Stomach (tissue), 4 donors: ENCODE measurements at regions not wholly inside any gene's neighbourhood (a gene's known extent, or its start where the extent isn't known, plus 50 kb on each side); places are given as distances from the start of the nearest gene placed in this dataset.

Source experiments
- CTCF ChIP-seq, 7 experiments: fragments of 450-650 bp in 4 of 7; fragments of 200-600 bp in 3 of 7; sonication (generic) in 3 of 7; IDR thresholded peaks; one replicate each; pipeline ENCODE4 v1.5.1; 2016 to 2019; ENCODE audit warnings: antibody characterized with exemption in 7 of 7, control low read depth in 2 of 7, mild to moderate bottlenecking in 1 of 7
- POLR2A ChIP-seq, 4 donors: fragments of 450-650 bp; IDR thresholded peaks; one replicate each; pipeline ENCODE4 v1.6.1; 2016; ENCODE audit warnings: antibody characterized with exemption in 4 of 4, control low read depth in 2 of 4, mild to moderate bottlenecking in 1 of 4, moderate library complexity in 1 of 4
- POLR2AphosphoS5 ChIP-seq, 3 donors: sonication (generic); formaldehyde crosslinking; IDR thresholded peaks; one replicate each; pipeline ENCODE4 v1.6.1; 2016; ENCODE audit warnings: antibody characterized with exemption in 3 of 3

DNA sequence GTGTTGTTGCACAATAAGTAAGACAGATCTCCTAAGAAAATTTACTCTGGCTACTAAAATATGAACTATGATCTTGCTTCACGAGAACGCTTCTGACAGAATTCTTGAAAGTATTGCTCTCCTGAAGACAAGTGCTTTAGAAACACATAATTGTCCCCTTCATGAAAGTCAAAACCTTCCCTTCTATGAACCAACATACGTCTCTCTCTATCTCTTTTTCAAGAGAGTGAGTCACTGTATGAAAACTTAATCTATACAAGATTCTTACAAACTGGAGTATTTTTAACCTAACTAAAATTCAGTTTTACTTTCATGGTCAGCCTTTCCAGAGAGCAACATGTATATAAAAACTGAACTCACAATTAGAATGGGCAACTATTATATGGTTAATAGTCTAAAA, 688.0 kb upstream of the CTNND2 start:
- TF ChIP-seq CTCF (IDR thresholded peaks at IDR 0.05) (no peak), POLR2AphosphoS5 (IDR thresholded peaks at IDR 0.05) (no peak), POLR2A (IDR thresholded peaks at IDR 0.05) (no peak)
